DMS153 (cell line): ENCODE measurements at regions not wholly inside any gene's neighbourhood (a gene's known extent, or its start where the extent isn't known, plus 50 kb on each side); places are given as distances from the start of the nearest gene placed in this dataset.
"Not testable (repeated sequence)": the region's sequence is repeated elsewhere in the genome, so short reads cannot be mapped to it uniquely, and the experiment has no call there.

Experiments
- DNase-seq: peaks from one replicate; lab custom pipeline; 2025; lab: John Stamatoyannopoulos, UW

GRCh38 chrX:115911967-115912366 is 258.6 kb upstream of the AGTR2 start:
- no peak for DNase-seq

GRCh38 chrX:115912372-115912897 is 258.1 kb upstream of the AGTR2 start:
- DNase-seq, result no peak

GRCh38 chrX:115913575-115913974 is 257.0 kb upstream of the AGTR2 start:
- DNase-seq, result no peak

GRCh38 chrX:115915625-115916024 is 254.9 kb upstream of the AGTR2 start:
- DNase-seq, result not testable (repeated sequence)

- no peak for DNase-seq
Measured at GRCh38 chrX:115929480-115929879, 241.1 kb upstream of the AGTR2 start.

GRCh38 chrX:115936008-115936407 is 234.5 kb upstream of the AGTR2 start:
- DNase-seq, result no peak

- no peak for DNase-seq
Measured at GRCh38 chrX:115939070-115939469, 231.5 kb upstream of the AGTR2 start.

- DNase-seq, result no peak
Measured at GRCh38 chrX:115939636-115940160, 230.8 kb upstream of the AGTR2 start.

- no peak for DNase-seq
Measured at GRCh38 chrX:115940348-115940747, 230.2 kb upstream of the AGTR2 start.

- peak; percentile 66 for DNase-seq
Measured at GRCh38 chrX:115940888-115941332, 229.6 kb upstream of the AGTR2 start.

- no peak for DNase-seq
Measured at GRCh38 chrX:115941388-115941787, 229.2 kb upstream of the AGTR2 start.

- DNase-seq, result no peak
Measured at GRCh38 chrX:115946059-115946458, 224.5 kb upstream of the AGTR2 start.

GRCh38 chrX:115948018-115948923 is 222.3 kb upstream of the AGTR2 start:
- no peak for DNase-seq

GRCh38 chrX:115949900-115950822 is 220.4 kb upstream of the AGTR2 start:
- peak; percentile 8 for DNase-seq

GRCh38 chrX:115952417-115953092 is 218.0 kb upstream of the AGTR2 start:
- peak; percentile 84 for DNase-seq

GRCh38 chrX:115957862-115958490 is 212.6 kb upstream of the AGTR2 start:
- peak; percentile 19 for DNase-seq

GRCh38 chrX:115958687-115959359 is 211.7 kb upstream of the AGTR2 start:
- peak; percentile 43 for DNase-seq

- DNase-seq, result no peak
Measured at GRCh38 chrX:115960440-115961084, 210.0 kb upstream of the AGTR2 start.

- no peak for DNase-seq
Measured at GRCh38 chrX:115966920-115967319, 203.6 kb upstream of the AGTR2 start.
